H1 (cell line): ENCODE measurements at regions not wholly inside any gene's neighbourhood (a gene's known extent, or its start where the extent isn't known, plus 50 kb on each side); places are given as distances from the start of the nearest gene placed in this dataset.

Source experiments
- CTCF ChIA-PET: fragments of 300-600 bp; sonication (Branson Sonifier 250); formaldehyde crosslinking; loops from one replicate; lab custom pipeline; 2021; ENCODE audit not compliant: partially characterized antibody; lab: Charles Lee
- POLR2A ChIA-PET: fragments of 300-600 bp; sonication (Branson Sonifier 250); formaldehyde crosslinking; loops from one replicate; lab custom pipeline; 2021; ENCODE audit warnings: inconsistent platforms; ENCODE audit not compliant: partially characterized antibody; lab: Charles Lee
- DNase-seq, 2 experiments: peaks; one replicate each; pipeline versions ENCODE4 v3.0.0 to v3.0.0-alpha.2; 2010 to 2022; ENCODE audit warnings: low spot score in 2 of 2, low read depth in 1 of 2, mixed read lengths in 1 of 2
- FAIRE-seq: peaks from 2 replicates; lab custom pipeline; 2011; peaks lifted over from hg19 to GRCh38; lab: Jason Lieb, UNC
- H2AFZ ChIP-seq: 2 replicates; pipeline ENCODE4 v1.8.1; 2012; ENCODE audit warnings: low read length, inconsistent platforms
- H2AK5ac ChIP-seq: 2 replicates; pipeline ENCODE4 v1.6.1; 2013; ENCODE audit warnings: low read depth, low read length
- H2BK120ac ChIP-seq: replicated peaks from 2 replicates; pipeline ENCODE3; 2013; ENCODE audit warnings: low read depth, low read length, inconsistent platforms
- H2BK12ac ChIP-seq: 2 replicates; pipeline ENCODE4 v1.6.1; 2013; ENCODE audit warnings: low read depth, low read length
- H2BK15ac ChIP-seq: 2 replicates; pipeline ENCODE4 v1.6.1; 2013; ENCODE audit warnings: low read length
- H2BK20ac ChIP-seq: 2 replicates; pipeline ENCODE4 v1.6.1; 2013; ENCODE audit warnings: low read length
- H2BK5ac ChIP-seq: 2 replicates; pipeline ENCODE4 v1.6.1; 2013; ENCODE audit warnings: low read depth, low read length
- H3K14ac ChIP-seq: 2 replicates; pipeline ENCODE4 v1.6.1; 2013; ENCODE audit warnings: inconsistent platforms; ENCODE audit not compliant: insufficient read length
- H3K18ac ChIP-seq: 2 replicates; pipeline ENCODE4 v1.6.1; 2013; ENCODE audit warnings: low read length; ENCODE audit errors: extremely low read depth
- H3K23ac ChIP-seq: 2 replicates; pipeline ENCODE4 v1.6.1; 2013; ENCODE audit warnings: inconsistent platforms; ENCODE audit not compliant: insufficient read length
- H3K23me2 ChIP-seq: 2 replicates; pipeline ENCODE4 v1.6.1; 2013; ENCODE audit warnings: low read depth, low read length
- H3K27ac ChIP-seq: 2 replicates; pipeline ENCODE4 v1.6.1; 2011; ENCODE audit warnings: low read depth, low read length, inconsistent platforms
- H3K27me3 ChIP-seq, 4 experiments: replicated peaks in 1 of 4; 1 replicate in 1 of 4; 2 replicates in 3 of 4; pipeline versions ENCODE4 v1.6.1 to v1.8.1; 2011 to 2013; ENCODE audit warnings: low read length in 3 of 4, mild to moderate bottlenecking in 3 of 4, inconsistent platforms in 2 of 4, mixed read lengths in 2 of 4, moderate library complexity in 1 of 4; ENCODE audit not compliant: control insufficient read depth in 3 of 4, insufficient read depth in 3 of 4; ENCODE audit errors: extremely low read depth in 1 of 4
- H3K36me3 ChIP-seq, 4 experiments: 2 replicates each; pipeline versions ENCODE4 v1.6.1 to v1.8.1; 2011 to 2013; ENCODE audit warnings: mild to moderate bottlenecking in 4 of 4, low read length in 3 of 4, moderate library complexity in 2 of 4, control low read depth in 1 of 4, inconsistent platforms in 1 of 4; ENCODE audit not compliant: insufficient read depth in 4 of 4, control insufficient read depth in 2 of 4
- H3K4ac ChIP-seq: replicated peaks from 2 replicates; pipeline ENCODE3; 2013; ENCODE audit warnings: low read length, low read depth, mixed read lengths, inconsistent platforms; ENCODE audit not compliant: insufficient read length
- H3K4me1 ChIP-seq, 4 experiments: replicated peaks in 1 of 4; 1 replicate in 1 of 4; 2 replicates in 3 of 4; pipeline versions ENCODE4 v1.6.1 to v1.8.1; 2011 to 2013; ENCODE audit warnings: low read length in 3 of 4, inconsistent platforms in 2 of 4, mixed read lengths in 1 of 4; ENCODE audit not compliant: insufficient read depth in 4 of 4, control insufficient read depth in 3 of 4
- H3K4me2 ChIP-seq, 2 experiments: 2 replicates each; pipeline versions ENCODE4 v1.6.1 to v1.8.1; 2011 to 2013; ENCODE audit warnings: low read depth in 2 of 2, low read length in 2 of 2, control low read depth in 1 of 2, inconsistent platforms in 1 of 2, mild to moderate bottlenecking in 1 of 2; ENCODE audit not compliant: insufficient read depth in 1 of 2
- H3K4me3 ChIP-seq, 4 experiments: fragments of 200-600, 300-600 bp in 1 of 4; sonication (generic), shearing (Covaris generic), sonication (Bioruptor Twin) in 1 of 4; 2 replicates each; pipeline versions ENCODE4 v1.5.1 to v1.8.1; 2011 to 2016; ENCODE audit warnings: low read length in 4 of 4, low read depth in 3 of 4, control low read depth in 2 of 4, inconsistent platforms in 2 of 4, mild to moderate bottlenecking in 2 of 4, mixed read lengths in 1 of 4, moderate library complexity in 1 of 4; ENCODE audit not compliant: insufficient read depth in 2 of 4; ENCODE audit errors: extremely low read depth in 1 of 4
- H3K56ac ChIP-seq: replicated peaks from 2 replicates; pipeline ENCODE3; 2013; ENCODE audit warnings: low read depth, mild to moderate bottlenecking, mixed read lengths, low read length, inconsistent platforms; ENCODE audit not compliant: insufficient read length
- H3K79me1 ChIP-seq: 2 replicates; pipeline ENCODE4 v1.6.1; 2013; ENCODE audit warnings: low read depth, low read length, control low read depth
- H3K79me2 ChIP-seq, 2 experiments: 2 replicates each; pipeline versions ENCODE4 v1.6.1 to v1.8.1; 2012 to 2013; ENCODE audit warnings: low read length in 2 of 2, mild to moderate bottlenecking in 2 of 2, inconsistent platforms in 1 of 2; ENCODE audit not compliant: insufficient read depth in 2 of 2, control insufficient read depth in 1 of 2
- H3K9ac ChIP-seq, 4 experiments: replicated peaks in 1 of 4; 1 replicate in 1 of 4; 2 replicates in 3 of 4; pipeline versions ENCODE4 v1.6.1 to v1.8.1; 2011 to 2013; ENCODE audit warnings: low read depth in 3 of 4, low read length in 3 of 4, control low read depth in 2 of 4, mild to moderate bottlenecking in 2 of 4, moderate library complexity in 2 of 4, inconsistent platforms in 1 of 4; ENCODE audit errors: extremely low read depth in 1 of 4
- H3K9me3 ChIP-seq, 2 experiments: 2 replicates each; pipeline versions ENCODE4 v1.6.1 to v1.8.1; 2012 to 2013; ENCODE audit warnings: mild to moderate bottlenecking in 2 of 2, moderate library complexity in 2 of 2, control low read depth in 1 of 2, inconsistent platforms in 1 of 2, low read depth in 1 of 2, low read length in 1 of 2, mixed read lengths in 1 of 2; ENCODE audit not compliant: insufficient read depth in 2 of 2
- H4K20me1 ChIP-seq, 2 experiments: replicated peaks in 1 of 2; 2 replicates each; pipeline versions ENCODE3 to v1.8.1; 2011 to 2013; ENCODE audit warnings: inconsistent platforms in 2 of 2, low read length in 2 of 2, mild to moderate bottlenecking in 1 of 2; ENCODE audit not compliant: insufficient read depth in 2 of 2, control insufficient read depth in 1 of 2
- H4K5ac ChIP-seq: 2 replicates; pipeline ENCODE4 v1.6.1; 2013; ENCODE audit warnings: low read length, low read depth, mixed read lengths, inconsistent platforms; ENCODE audit not compliant: insufficient read length
- H4K8ac ChIP-seq: 2 replicates; pipeline ENCODE4 v1.8.0; 2013; ENCODE audit warnings: mild to moderate bottlenecking, moderate library complexity, low read length, inconsistent platforms; ENCODE audit not compliant: insufficient read depth; ENCODE audit errors: extremely low read depth
- H4K91ac ChIP-seq: replicated peaks from 2 replicates; pipeline ENCODE3; 2013; ENCODE audit warnings: low read length, mixed read lengths, inconsistent platforms; ENCODE audit not compliant: insufficient read length
- KDM1A ChIP-seq: fragments of 200-600, 300-600 bp; sonication (generic); IDR thresholded peaks from 2 replicates; pipeline ENCODE4 v1.7.1; 2016; ENCODE audit warnings: mild to moderate bottlenecking, low read length, borderline replicate concordance
- RAD21 ChIP-seq, 2 experiments: IDR thresholded peaks in 1 of 2; conservative IDR thresholded peaks in 1 of 2; 2 replicates each; pipeline ENCODE4 v1.6.1; 2011; ENCODE audit warnings: low read depth in 2 of 2, low read length in 2 of 2, improper control_type of control experiment in 1 of 2, inconsistent platforms in 1 of 2, mild to moderate bottlenecking in 1 of 2, moderate library complexity in 1 of 2
- WGBS, 2 experiments: shearing (Covaris generic) in 1 of 2; methylation state at CpG; one replicate each; pipeline versions ENCODE4 v1.1.6 to v1.1.7; 2013 to 2015; ENCODE audit warnings: low lambda C conversion rate in 2 of 2, mixed read lengths in 2 of 2, inconsistent platforms in 1 of 2, low coverage in 1 of 2, missing lambda C conversion rate in 1 of 2; ENCODE audit not compliant: insufficient replicate concordance in 2 of 2, insufficient coverage in 1 of 2, insufficient read length in 1 of 2; ENCODE audit errors: extremely low coverage in 1 of 2, missing lambda C conversion rate in 1 of 2; 5-methylcytosine and 5-hydroxymethylcytosine counted together
- TF ChIP-seq, protein P1 (sequence below): IDR thresholded peaks from 2 replicates; pipeline ENCODE4 v1.6.1; 2011; ENCODE audit warnings: low read length, improper control_type of control experiment

- FAIRE-seq (no peak), DNase-seq (no peak)
- no peak overlapping the region for H2BK120ac ChIP-seq
- no peak overlapping the region for H3K4me3 ChIP-seq
- no peaks in the 10 kb centered on the region for H3K27me3 ChIP-seq
- H2BK5ac ChIP-seq = no peak overlapping the region
- WGBS, 2 experiments = 98% methylated on average over 7 of the region's 7 CpGs; no CpG with 5 or more reads in 1 of the 2 experiments
- no peak overlapping the region for H4K91ac ChIP-seq
- H4K20me1 ChIP-seq = no peaks in the 10 kb centered on the region
- no peak overlapping the region for H3K18ac ChIP-seq
- H3K23ac ChIP-seq = no peak overlapping the region
- no peak overlapping the region for H3K14ac ChIP-seq
- no peak overlapping the region for H3K27ac ChIP-seq
- H3K56ac ChIP-seq = no peak overlapping the region
- H3K9me3 ChIP-seq = peaks cover 14 to 16% of the 10 kb centered on the region in 2 experiments
- no peak overlapping the region for H4K5ac ChIP-seq
- H3K4me1 ChIP-seq = no peaks in the 10 kb centered on the region
- H3K4ac ChIP-seq = no peak overlapping the region
- H2AFZ ChIP-seq = no peak overlapping the region
- no peaks in the 10 kb centered on the region for H3K79me1 ChIP-seq
- no peak overlapping the region for H2BK12ac ChIP-seq
- H3K23me2 ChIP-seq = no peaks in the 10 kb centered on the region; the same call in 1 of the 2 replicates
- CTCF ChIA-PET = interaction anchor here (0.7 kb wide), 1 partner anchor 9 kb away, joined by 3 read pairs; no protein-coding TSS in a partner anchor
- no peak overlapping the region for H3K4me2 ChIP-seq
- H3K79me2 ChIP-seq = no peaks in the 10 kb centered on the region
- H2BK15ac ChIP-seq = no peak overlapping the region
- no peaks in the 10 kb centered on the region for H3K36me3 ChIP-seq
- no peak overlapping the region for H2AK5ac ChIP-seq
- TF ChIP-seq, protein P1, sequence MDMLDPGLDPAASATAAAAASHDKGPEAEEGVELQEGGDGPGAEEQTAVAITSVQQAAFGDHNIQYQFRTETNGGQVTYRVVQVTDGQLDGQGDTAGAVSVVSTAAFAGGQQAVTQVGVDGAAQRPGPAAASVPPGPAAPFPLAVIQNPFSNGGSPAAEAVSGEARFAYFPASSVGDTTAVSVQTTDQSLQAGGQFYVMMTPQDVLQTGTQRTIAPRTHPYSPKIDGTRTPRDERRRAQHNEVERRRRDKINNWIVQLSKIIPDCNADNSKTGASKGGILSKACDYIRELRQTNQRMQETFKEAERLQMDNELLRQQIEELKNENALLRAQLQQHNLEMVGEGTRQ = no peak
- TF ChIP-seq RAD21 (IDR thresholded peaks at IDR 0.05 in 1 of 2, conservative IDR thresholded peaks at IDR 0.05 in 1 of 2; ENCODE audit: low read depth in 2 of 2, low read length in 2 of 2) (no peak), KDM1A (0 out of 2 replicates have a peak, but pooled peaks have one; percentile 40)
- TF ChIP-seq, all 59 proteins: peak for 1
- Histone ChIP-seq H2BK20ac (no peak overlapping the region), H4K8ac (no peak overlapping the region), H3K9ac (no peak overlapping the region)
- POLR2A ChIA-PET = no interaction called here
Measured at GRCh38 chr12:42741771-42742510, 152.4 kb upstream of the PRICKLE1 start.
